Hepatocyte (in vitro differentiated cells): ENCODE measurements at regions not wholly inside any gene's neighbourhood (a gene's known extent, or its start where the extent isn't known, plus 50 kb on each side); places are given as distances from the start of the nearest gene placed in this dataset.
"Not testable (repeated sequence)": the region's sequence is repeated elsewhere in the genome, so short reads cannot be mapped to it uniquely, and the experiment has no call there.

Source experiments
- EZH2 ChIP-seq: fragments of 200-600 bp; sonication (generic); IDR thresholded peaks from 2 replicates; pipeline ENCODE4 v1.6.1; 2016; ENCODE audit warnings: antibody characterized with exemption, mild to moderate bottlenecking, borderline replicate concordance
- EZH2phosphoT487 ChIP-seq: fragments of 200-600 bp; sonication (generic); IDR thresholded peaks from one replicate; pipeline ENCODE4 v1.6.1; 2018; ENCODE audit warnings: antibody characterized with exemption, mild to moderate bottlenecking, low read depth, moderate library complexity; ENCODE audit not compliant: unreplicated experiment, severe bottlenecking
- TF ChIP-seq, protein P1 (sequence below): fragments of 200-600 bp; sonication (generic); IDR thresholded peaks from 2 replicates; pipeline ENCODE4 v1.5.1; 2016; ENCODE audit warnings: antibody characterized with exemption, mild to moderate bottlenecking; ENCODE audit not compliant: poor library complexity

DNA sequence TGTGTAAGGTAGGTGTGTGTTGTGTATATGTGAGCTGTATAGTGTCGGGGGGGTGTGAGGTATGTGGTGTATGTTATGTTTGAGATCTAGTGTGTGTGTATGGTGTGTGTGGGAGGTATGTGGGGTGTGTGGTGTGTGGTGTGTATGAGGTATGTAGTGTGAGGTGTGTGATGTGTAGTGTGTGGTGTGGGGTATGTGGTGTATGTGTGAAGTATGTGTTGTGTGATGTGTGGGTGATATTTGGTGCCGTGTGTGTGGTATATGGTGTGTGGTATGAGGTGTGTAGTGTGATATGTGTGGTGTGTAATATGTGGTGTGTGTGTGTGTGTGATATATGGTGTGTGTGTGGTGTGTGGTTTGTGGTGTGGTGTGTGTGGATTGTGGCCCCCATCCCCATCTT is 4451.2 kb upstream of the TPTE start:
- TF ChIP-seq, protein P1, sequence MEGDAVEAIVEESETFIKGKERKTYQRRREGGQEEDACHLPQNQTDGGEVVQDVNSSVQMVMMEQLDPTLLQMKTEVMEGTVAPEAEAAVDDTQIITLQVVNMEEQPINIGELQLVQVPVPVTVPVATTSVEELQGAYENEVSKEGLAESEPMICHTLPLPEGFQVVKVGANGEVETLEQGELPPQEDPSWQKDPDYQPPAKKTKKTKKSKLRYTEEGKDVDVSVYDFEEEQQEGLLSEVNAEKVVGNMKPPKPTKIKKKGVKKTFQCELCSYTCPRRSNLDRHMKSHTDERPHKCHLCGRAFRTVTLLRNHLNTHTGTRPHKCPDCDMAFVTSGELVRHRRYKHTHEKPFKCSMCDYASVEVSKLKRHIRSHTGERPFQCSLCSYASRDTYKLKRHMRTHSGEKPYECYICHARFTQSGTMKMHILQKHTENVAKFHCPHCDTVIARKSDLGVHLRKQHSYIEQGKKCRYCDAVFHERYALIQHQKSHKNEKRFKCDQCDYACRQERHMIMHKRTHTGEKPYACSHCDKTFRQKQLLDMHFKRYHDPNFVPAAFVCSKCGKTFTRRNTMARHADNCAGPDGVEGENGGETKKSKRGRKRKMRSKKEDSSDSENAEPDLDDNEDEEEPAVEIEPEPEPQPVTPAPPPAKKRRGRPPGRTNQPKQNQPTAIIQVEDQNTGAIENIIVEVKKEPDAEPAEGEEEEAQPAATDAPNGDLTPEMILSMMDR = not testable (repeated sequence)
- not testable (repeated sequence) for TF ChIP-seq EZH2, EZH2phosphoT487
